ENCODE measurements at regions not wholly inside any gene's neighbourhood (a gene's known extent, or its start where the extent isn't known, plus 50 kb on each side); places are given as distances from the start of the nearest gene placed in this dataset.
"Not testable (repeated sequence)": the region's sequence is repeated elsewhere in the genome, so short reads cannot be mapped to it uniquely, and the experiment has no call there.

- no peak overlapping the region for H3K4me3 ChIP-seq (ENCODE audit: low read depth, low read length)
- no peak for TF ChIP-seq CTCF (IDR thresholded peaks at IDR 0.05; ENCODE audit: low read depth, low read length)
- in situ Hi-C loops (cut with HindIII; ENCODE audit: low sequenced_read_pairs): no loop called here
- DNase-seq (ENCODE audit: low read depth, low spot score): no peak
Measured at GRCh38 chr4:3615386-3616286, 83.4 kb upstream of the LRPAP1 start.

DNA sequence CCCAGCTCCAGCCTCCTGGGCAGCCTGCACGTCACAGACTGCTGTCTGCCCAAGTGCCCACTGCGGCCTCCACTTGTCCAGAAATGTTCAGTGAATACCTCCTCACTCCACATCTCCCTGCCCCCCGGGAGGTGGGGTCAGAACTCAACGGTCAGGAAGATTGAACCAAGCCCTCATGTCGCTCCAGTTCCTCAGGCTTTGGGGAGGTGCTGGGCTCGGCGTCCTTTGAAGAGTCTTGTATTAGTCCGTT, 82.4 kb upstream of the LRPAP1 start:
- in situ Hi-C loops (cut with HindIII; ENCODE audit: low sequenced_read_pairs): no loop called here
- no peak for TF ChIP-seq CTCF (IDR thresholded peaks at IDR 0.05; ENCODE audit: low read depth, low read length)
- no peak for DNase-seq (ENCODE audit: low read depth, low spot score)
- H3K4me3 ChIP-seq (ENCODE audit: low read depth, low read length): no peak overlapping the region

DNA sequence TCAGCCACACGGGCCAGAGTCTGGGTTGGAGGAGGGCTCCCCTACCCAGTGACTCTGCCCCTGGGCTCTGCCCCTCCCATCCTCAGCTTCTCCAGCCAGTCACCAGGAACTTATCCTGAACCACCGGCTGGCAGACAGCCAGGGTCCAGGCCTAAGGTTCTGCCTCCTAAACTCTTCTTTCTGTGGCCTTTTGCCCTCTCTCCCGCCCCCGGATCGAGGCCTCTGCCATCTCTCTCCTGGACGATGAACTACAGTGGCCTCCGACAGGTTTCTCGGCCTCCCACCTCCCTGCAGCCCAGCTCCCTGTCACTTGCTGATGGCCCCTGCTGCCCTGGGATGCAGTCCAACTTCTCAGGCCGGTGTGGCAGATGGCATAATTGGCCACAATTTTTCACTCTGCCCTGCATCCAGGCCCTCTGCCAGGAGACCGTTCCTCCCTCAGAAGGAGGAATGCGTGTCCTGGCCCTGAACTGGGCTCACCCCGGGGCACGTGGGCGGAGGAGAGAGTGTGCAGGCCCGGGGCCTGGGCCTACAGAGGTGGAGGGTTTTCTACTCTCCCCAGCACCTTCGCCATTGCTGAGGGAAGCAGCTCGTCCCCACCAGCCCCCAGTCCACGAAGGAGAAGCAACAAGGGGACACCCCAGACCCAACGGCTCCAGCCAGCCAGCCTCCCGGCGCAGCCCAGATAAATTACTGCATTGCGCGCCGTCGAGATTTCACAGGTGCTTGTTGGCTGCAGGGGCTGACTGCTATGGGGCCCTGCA, 81.9 kb upstream of the LRPAP1 start:
- no peak for DNase-seq (ENCODE audit: low read depth, low spot score)

GRCh38 chr4:3612934-3613333, 80.7 kb upstream of the LRPAP1 start:
- TF ChIP-seq CTCF (IDR thresholded peaks at IDR 0.05; ENCODE audit: low read depth, low read length): no peak
- no peak for DNase-seq (ENCODE audit: low read depth, low spot score)
- no peak overlapping the region for H3K4me3 ChIP-seq (ENCODE audit: low read depth, low read length)
- in situ Hi-C loops (cut with HindIII; ENCODE audit: low sequenced_read_pairs): no loop called here

More for the DNA sequence above, 81.9 kb upstream of the LRPAP1 start:
- in situ Hi-C loops (cut with HindIII; ENCODE audit: low sequenced_read_pairs): no loop called here
- H3K4me3 ChIP-seq (ENCODE audit: low read depth, low read length): no peak overlapping the region
- TF ChIP-seq CTCF (IDR thresholded peaks at IDR 0.05; ENCODE audit: low read depth, low read length): no peak

- no peak overlapping the region for H3K4me3 ChIP-seq (ENCODE audit: low read depth, low read length)
- DNase-seq (ENCODE audit: low read depth, low spot score): no peak
- TF ChIP-seq CTCF (IDR thresholded peaks at IDR 0.05; ENCODE audit: low read depth, low read length): no peak
- in situ Hi-C loops (cut with HindIII; ENCODE audit: low sequenced_read_pairs): no loop called here
Measured at GRCh38 chr4:3612281-3612680, 80.1 kb upstream of the LRPAP1 start.

DNA sequence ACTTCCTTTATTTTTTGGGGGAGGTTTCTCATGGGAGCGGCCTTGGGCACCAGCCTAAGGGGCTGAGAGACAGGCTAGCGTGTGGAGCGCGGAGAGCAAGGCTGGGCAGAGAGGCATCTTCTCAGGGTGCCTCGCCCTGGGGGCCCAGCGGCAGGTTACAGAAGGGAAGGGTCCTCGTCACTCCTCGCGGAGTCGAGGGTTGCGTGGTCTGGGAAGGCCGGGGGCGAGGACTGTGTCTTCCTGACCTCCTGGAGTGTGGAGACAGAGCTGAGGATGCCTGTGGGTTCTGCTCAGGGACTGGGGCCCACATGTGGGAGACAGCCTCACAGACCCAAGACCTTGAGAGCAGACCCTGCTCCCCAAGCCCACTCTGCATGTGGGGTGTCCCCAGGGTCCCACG, 79.6 kb upstream of the LRPAP1 start:
- in situ Hi-C loops (cut with HindIII; ENCODE audit: low sequenced_read_pairs): no loop called here
- H3K4me3 ChIP-seq (ENCODE audit: low read depth, low read length): no peak overlapping the region
- TF ChIP-seq CTCF (IDR thresholded peaks at IDR 0.05; ENCODE audit: low read depth, low read length): no peak
- DNase-seq (ENCODE audit: low read depth, low spot score): no peak

DNA sequence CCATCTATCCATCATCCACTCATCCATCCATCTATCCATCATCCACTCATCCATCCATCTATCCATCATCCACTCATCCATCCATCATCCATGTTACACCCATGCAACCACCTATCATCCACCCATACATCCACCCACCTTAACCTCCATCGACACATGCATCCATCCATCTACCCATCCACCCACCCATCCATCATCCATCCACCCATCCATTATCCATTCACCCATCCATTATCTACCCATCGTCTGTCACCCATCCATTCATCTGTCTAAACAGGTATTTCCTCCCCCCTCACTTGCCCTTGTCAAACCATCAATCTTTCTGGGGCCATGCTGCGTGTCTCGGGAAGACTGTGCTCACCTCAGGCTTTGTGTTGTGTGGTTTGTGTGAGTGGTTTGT, 78.6 kb upstream of the LRPAP1 start:
- DNase-seq (ENCODE audit: low read depth, low spot score); in situ Hi-C loops (cut with HindIII; ENCODE audit: low sequenced_read_pairs): not testable (repeated sequence)

DNA sequence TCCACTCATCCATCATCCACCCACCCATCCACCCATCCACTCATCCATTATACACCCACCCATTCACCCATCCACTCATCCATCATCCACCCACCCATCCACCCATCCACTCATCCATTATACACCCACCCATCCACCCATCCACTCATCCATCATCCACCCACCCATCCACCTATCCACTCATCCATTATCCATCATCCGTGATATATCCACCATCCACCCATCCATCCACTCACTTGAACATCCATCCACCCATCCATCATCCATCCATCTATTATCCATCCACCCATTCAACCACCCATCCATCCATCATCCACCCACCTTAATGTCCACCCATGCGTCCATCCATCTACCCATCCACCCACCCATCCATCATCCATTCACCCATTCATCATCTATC, 77.7 kb upstream of the LRPAP1 start:
- in situ Hi-C loops (cut with HindIII; ENCODE audit: low sequenced_read_pairs); H3K4me3 ChIP-seq (ENCODE audit: low read depth, low read length): not testable (repeated sequence)

More for the DNA sequence above, 78.6 kb upstream of the LRPAP1 start:
- H3K4me3 ChIP-seq (ENCODE audit: low read depth, low read length): not testable (repeated sequence)

More for the DNA sequence above, 77.7 kb upstream of the LRPAP1 start:
- not testable (repeated sequence) for DNase-seq (ENCODE audit: low read depth, low spot score)

All from astrocyte of the spinal cord (primary cell).